ENCODE measurements at regions not wholly inside any gene's neighbourhood (a gene's known extent, or its start where the extent isn't known, plus 50 kb on each side); places are given as distances from the start of the nearest gene placed in this dataset.

DNA sequence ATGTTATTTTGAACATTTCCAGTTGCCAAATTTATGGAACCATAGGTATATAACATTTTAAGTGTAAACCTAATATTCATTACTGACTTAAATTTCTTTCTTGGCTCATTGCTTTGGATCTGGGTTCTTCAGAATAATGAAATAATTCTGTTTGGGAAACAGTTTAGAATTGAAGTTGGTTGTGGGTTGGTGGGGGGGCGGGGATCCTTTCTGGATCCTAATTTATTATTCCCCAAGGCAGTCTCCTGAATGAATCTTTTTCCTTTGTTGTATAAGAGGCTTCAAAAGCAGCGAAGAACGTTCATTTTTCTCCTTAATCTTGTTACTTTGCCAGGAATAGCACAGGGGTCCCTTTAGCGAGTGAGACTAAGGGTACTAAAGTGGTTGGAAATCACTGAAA lies 325.5 kb downstream of the FOXG1 start:
- FAIRE-seq (no peak), DNase-seq (ENCODE audit: extremely low spot score, insufficient read length, low read depth) (no peak)

DNA sequence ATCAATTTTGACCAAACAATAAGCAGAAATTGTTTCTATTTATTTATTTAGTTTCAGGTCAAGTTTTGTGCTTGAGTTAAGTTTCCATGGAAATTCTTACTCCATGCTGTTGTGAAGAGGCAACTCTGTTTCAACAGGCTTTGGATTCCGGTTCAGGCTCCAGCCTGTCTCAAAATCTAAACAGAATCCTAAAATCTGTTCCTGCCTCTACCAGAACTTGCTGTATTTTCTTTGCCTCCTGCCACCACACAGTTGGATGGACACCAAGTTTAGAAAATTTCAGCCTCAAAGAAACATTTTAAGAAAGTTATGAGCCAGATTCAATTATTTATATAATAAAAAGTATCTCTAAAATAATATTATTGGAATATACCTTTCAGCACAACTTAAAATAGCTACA lies 330.9 kb downstream of the FOXG1 start:
- no peak for FAIRE-seq
- no peak for DNase-seq (ENCODE audit: extremely low spot score, insufficient read length, low read depth)

DNA sequence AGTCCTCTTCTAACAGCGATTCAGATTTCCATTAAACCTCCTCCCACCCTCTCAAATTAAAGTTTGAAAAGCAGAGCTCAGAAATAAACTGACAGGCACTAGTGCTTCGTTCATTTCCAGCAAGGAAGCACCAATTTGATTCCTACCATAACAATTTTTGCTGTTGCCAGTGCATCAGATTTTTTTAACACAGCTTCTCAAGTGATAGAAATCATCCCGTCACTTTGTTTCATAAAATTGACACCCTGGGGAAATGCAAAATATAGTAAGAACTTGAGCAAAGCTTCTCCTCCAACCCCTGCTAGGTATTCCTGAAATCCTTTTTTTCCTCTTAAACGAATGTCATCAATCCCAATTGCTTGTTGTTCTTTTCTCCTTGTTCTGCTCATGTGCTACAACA lies 332.1 kb downstream of the FOXG1 start:
- no peak for DNase-seq (ENCODE audit: extremely low spot score, insufficient read length, low read depth)
- FAIRE-seq = no peak

DNA sequence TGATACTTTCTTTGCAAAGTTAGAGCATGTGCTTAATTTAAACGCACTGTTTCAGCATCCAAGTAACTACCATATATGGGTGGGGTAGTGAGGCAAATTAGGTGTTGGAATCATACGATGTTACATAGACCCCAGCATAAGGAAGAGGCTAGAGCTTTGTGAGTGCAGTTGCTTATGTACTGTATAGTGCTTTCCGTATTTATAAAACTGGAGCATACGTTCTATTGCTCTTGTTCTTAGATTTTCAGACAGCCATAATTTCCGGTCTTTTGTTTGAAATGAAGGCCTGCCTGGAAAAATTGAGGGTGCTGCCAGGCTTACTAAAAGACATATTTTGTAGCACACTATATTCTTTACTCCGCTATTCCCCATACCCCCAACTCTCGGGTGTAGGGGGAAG lies 335.7 kb downstream of the FOXG1 start:
- DNase-seq (ENCODE audit: extremely low spot score, insufficient read length, low read depth) (no peak), FAIRE-seq (no peak)

DNA sequence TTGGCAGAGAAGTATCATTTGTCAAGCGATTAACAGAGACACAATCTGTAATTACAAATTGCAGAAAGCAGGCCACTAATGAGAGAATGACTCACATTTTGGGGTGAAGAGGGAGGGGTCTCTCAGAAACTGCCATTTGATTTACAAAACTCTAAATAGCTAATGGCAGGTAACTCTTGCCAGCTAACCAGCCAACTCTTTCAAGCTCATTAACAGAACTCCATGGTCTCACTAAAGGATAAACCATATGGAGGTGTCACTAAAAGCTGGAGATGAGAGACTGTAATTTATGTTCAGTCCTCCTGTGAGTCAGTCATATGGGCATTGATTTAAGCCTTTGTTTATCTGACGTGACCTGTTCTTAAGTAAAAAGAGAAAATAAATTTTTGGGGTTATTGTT lies 336.4 kb downstream of the FOXG1 start:
- DNase-seq (ENCODE audit: extremely low spot score, insufficient read length, low read depth) = no peak
- FAIRE-seq = no peak

DNA sequence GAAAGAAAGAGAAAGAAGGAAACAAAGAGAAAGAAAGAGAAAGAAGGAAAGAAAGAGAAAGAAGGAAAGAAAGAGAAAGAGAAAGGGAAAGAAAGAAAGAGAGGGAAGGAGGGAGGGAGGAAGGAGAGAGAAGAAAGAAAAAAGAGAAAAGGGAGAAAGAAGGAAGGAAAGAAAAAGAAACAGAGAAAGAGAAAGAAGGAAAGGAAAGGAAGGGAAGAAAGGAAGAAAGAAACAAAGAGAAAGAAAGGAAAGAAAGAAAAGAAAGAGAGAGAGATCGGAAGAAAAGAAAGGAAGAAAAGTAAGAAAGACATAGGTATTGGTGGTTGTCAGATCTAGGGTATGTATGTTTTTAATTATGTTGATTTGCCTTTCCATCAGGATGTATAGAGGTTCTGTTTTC lies 342.3 kb downstream of the FOXG1 start:
- FAIRE-seq (no peak), DNase-seq (ENCODE audit: extremely low spot score, insufficient read length, low read depth) (no peak)

DNA sequence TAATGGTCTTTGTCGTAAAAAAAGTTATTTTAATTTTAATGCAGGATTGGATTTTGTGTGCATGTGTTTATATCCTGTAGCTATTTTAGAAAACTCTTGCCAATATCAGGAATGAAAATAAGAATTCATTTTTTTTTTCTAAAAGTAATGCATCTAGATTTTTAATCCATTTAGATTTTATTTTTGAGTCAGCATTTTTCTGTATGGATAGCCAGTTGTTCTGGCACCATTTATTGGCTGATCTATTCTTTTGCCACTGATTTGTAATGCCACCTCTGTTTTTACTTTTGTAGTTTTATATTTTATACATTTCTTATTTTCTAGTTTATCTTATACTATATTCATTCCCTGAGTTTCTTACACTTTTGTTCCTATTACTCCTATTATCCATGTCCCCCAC lies 343.0 kb downstream of the FOXG1 start:
- DNase-seq (ENCODE audit: extremely low spot score, insufficient read length, low read depth) = no peak
- no peak for FAIRE-seq

DNA sequence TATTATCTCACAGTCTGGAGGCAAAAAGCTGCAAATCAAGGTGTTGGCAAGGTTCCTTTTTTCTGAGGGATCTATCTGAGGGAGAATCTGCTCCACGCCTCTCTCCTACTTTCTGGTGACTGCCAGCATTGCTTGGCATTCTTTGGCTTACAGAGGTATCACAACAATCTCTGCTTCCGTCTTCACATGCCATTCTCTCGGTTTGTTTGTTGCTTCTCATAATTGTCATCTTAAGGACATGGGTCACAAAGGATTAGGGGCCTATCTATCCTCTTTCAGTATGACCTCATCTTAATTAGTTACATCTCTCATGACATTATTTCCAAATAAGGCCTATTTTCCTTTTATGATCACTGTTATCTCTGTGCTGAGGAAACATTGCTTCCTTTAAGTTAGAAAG lies 345.0 kb downstream of the FOXG1 start:
- FAIRE-seq (no peak), DNase-seq (ENCODE audit: extremely low spot score, insufficient read length, low read depth) (no peak)

DNA sequence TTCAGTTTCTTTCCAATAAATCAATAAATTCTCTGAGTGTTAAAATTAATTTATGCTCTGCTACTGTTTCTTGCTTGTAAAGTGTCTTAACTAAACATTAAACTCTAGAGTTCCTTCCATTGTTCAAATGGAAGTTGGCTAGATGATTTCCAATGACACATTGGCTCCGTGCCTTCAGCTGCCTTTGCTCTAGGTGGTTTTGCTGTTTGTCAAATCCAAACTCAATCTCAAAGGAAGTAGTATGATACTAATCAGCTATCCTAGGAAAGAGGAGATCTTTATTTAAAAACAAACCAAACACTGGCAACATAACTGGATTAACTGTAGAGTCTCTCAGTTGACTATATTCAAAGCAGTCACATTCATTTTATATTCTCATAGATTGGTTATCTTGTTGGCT lies 356.4 kb downstream of the FOXG1 start:
- DNase-seq (ENCODE audit: extremely low spot score, insufficient read length, low read depth) = no peak
- FAIRE-seq = no peak

DNA sequence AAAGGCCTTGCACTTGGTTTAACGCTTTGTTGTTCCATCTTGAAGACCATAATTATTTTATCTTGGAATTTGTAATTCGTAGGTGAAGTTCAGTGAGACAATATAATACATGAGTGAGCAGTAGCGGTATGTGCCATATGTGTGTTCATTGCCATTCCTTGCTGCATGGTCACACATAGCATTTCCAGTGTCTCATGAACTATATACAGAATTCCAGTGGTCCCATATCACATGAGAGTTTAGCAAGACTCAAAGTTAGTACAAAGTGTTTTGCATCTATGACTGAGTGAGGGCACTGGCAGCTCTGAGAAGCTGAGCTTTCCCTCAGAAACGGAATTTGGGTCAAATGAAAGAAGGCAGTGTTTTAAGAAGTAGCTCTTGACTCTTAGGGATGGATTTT lies 359.8 kb downstream of the FOXG1 start:
- FAIRE-seq (no peak), DNase-seq (ENCODE audit: extremely low spot score, insufficient read length, low read depth) (no peak)

DNA sequence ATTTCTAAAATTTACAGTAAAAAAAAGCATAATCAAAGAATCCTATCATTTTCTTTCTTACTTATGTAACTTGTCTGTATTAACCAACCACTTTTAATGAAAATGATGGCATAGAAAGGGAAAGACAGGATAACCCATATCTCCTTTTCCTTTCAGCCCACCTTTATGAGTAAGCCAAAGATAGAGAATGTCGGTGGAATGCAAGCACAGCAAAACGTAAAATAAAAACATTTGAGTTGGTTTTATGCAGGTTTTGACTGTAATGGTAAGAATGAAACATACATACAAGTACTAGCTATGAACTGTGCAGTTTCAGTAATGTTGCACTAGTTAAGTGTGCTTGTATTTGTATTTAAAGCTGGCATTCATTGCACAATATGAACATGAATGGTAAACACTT lies 360.3 kb downstream of the FOXG1 start:
- FAIRE-seq (no peak), DNase-seq (ENCODE audit: extremely low spot score, insufficient read length, low read depth) (no peak)

DNA sequence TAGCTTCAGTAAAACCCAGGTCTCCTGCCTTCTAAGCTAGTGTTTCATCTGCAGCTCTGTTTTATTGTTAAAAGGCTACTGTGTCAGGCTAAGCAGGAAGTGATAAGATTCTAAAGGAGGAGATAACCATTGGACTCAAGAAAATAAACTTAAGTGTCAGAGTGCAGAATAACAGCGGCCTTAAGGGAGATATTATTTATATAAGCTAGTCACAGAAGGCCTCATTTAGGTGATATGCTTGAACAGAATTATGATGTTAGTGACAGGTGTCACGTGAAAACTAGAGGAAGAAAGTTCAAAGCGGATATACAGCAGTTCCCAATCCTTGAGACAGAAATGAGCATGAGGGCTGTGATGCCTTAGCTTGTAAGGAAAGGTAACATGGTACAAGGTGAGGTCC lies 373.4 kb downstream of the FOXG1 start:
- no peak for FAIRE-seq

DNA sequence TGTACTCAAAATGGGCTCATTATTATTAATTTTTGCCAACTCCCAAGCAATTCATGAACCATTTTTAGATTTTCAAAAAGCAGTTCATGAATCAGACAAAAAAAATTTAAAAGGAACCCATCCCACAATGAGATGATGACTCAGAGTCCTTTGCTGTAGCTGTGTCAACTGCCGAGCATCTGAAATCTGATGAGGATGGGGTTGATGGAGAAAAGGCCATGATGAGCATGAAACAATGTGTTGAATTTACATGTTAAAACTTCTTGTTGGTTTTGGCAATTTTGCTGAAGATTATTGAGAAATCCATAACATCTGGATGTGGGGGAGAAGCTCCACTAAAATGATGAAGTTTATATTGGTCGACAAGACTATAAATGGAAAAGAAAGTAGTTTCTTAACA lies 378.0 kb downstream of the FOXG1 start:
- DNase-seq (ENCODE audit: extremely low spot score, insufficient read length, low read depth) (no peak), FAIRE-seq (no peak)

More for the DNA sequence above, 373.4 kb downstream of the FOXG1 start:
- DNase-seq (ENCODE audit: extremely low spot score, insufficient read length, low read depth) = no peak

DNA sequence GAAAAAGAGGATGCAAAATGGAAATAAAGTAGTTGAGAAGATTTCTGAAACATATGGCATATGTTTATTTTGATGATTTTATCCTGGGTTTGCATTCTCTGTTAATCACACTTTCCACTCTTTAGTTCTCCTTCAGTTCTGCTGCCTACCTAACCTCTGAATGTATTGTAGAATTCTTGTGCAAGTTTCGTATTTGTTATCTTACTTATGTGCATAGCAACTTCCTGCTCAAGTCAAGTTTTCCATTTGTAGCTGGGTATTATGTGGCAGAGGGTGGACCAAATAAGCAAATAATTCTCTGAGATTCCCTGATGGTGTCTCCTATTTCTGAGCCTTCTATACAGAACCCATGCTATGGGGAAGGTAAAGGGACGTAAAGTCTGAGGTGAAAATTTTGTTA lies 381.6 kb downstream of the FOXG1 start:
- DNase-seq (ENCODE audit: extremely low spot score, insufficient read length, low read depth) = no peak
- FAIRE-seq = no peak

DNA sequence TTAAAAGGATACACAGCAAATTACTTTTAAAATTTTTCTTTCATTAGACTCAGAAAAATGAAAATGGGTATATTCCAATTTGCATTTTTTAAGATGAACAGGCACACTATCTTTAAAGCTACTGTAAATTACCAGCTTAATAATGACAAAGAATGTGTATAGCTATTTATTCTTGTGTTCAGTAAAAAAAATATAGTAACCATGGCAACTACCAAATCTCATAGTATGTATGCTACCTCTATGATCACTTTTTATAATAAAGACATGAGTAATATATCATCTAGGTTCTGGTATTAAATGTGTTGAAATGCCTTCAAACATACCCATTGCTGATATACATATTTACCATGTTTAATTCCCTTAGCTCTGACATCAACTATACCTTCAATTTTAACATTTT lies 383.2 kb downstream of the FOXG1 start:
- FAIRE-seq (no peak), DNase-seq (ENCODE audit: extremely low spot score, insufficient read length, low read depth) (no peak)

DNA sequence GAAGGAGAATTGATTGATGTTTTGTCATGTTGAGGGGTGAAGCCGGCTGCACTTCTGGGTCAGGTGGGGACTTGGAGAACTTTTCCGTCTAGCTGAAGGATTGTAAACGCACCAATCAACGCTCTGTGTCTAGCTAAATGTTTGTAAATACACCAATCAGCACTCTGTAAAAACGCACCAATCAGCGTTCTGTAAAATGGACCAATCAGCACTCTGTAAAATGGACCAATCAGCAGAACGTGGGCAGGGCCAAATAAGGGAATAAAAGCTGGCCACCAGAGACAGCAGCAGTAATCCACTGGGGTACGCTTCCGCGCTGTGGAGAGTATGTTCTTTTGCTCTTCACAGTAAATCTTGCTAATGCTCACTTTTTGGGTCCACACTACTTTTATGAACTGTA lies 384.1 kb downstream of the FOXG1 start:
- DNase-seq (ENCODE audit: extremely low spot score, insufficient read length, low read depth) (no peak), FAIRE-seq (no peak)

DNA sequence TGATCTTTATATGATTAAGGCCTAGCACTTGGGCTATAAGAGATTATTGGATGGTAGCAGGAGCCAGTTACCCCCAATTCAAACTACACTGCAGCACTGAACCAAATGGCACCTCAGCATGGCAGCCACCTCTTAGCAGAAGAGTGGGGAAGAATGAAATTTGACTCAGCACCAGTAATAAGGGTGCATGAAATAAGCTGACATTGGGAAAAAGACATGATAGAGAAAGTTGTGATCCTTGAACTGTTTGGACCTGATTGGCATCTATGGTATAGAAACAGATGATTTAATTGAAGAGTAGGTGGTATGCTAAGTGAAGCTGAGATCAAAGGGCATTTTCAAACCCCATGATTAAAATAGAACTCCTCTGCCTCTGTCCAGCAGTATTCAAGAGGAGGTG lies 389.5 kb downstream of the FOXG1 start:
- FAIRE-seq = no peak
- DNase-seq (ENCODE audit: extremely low spot score, insufficient read length, low read depth) = no peak

DNA sequence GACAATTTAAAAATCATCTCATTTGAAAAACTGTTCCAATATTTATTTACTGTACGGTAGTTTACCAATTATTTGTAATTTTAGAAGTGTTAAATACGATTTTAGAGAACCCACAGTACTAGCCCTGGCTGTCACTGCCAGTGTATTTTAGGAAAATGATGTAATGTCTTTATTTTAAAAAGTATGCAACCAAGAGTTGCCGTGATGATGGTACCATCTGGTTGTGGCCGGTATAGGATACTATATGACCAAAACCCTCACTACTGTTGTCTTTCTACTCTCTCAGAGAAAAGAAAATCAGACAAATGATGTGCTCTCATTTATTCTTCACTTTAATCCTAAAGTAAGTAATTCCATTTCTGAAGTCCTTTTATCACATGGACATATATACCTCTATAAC lies 395.0 kb downstream of the FOXG1 start:
- FAIRE-seq (no peak), DNase-seq (ENCODE audit: extremely low spot score, insufficient read length, low read depth) (no peak)

DNA sequence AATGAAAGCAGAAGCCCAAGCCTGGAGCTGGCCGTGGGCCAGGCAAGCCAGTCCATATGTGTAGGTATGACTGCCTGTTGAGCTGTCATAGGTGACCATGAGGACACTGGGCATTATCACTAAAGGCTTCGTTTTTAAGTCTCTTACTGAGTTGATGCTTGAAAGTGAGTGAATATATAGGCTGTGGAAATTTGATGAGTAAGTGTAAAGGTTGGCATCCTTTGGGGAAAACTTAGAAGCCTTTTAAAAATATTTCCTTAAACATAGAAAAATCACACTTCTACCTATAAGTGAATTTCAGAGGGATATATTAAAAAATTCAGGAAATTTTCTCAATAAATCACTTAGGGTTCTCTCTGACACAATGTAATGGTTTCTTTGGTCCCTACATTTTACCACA lies 396.5 kb downstream of the FOXG1 start:
- no peak for FAIRE-seq
- no peak for DNase-seq (ENCODE audit: extremely low spot score, insufficient read length, low read depth)

DNA sequence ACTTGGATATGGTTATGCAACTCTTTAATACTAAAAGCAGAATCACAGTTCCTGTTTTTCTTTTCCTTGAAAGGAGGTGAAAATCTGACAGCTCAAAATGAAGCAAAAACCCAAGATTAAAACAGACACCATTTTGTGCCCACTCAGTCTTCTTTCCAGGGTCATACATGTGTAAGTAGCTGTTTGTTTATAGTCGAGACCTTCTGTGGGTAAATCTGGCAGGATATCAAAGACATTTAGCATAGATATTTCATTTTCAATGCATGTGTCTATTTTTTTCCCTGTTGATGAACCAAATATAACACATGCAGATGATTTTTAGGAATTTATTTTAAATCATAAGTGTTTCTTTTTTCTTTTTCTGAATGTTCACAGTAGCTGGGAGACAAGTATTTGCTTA lies 398.8 kb downstream of the FOXG1 start:
- DNase-seq (ENCODE audit: extremely low spot score, insufficient read length, low read depth) (no peak), FAIRE-seq (no peak)

DNA sequence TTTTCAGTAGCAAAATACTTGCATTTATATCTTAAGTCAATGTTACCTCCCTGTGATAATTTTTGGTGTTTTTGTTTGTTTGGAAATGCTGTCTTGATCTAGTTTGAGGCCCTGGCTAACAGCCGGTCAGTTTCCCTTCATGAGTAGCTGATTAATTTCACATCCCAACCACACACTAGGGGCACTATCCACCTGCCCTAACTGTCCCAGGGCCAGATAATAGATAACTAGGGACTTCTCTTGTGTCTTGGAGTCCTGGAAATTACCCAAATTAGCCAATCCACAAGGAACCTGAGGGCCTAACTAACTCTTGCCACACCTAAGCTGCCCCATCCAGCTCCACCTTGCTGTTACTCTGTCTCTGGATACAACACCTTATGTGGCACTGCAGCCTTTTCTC lies 399.9 kb downstream of the FOXG1 start:
- no peak for FAIRE-seq
- DNase-seq (ENCODE audit: extremely low spot score, insufficient read length, low read depth) = no peak

DNA sequence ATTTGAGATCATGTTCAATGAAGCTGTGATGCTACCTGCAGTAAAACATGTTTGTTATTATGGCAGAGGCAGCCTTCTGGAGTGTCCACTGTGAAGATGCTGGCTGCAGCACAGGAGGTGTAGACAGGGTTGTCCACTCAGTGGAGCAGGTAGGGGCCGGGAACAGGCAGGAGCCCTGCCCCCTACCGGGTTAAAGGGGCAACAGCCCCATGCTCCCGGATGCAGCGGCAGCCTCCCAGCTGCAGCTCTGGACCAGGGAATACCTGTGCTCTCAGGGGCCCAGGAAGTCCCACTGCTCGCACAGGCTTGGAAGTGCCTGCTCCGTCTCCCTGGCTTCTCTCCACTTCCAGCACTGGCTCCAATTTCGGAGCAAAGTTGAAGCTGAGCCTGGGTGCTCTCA lies 401.6 kb downstream of the FOXG1 start:
- DNase-seq (ENCODE audit: extremely low spot score, insufficient read length, low read depth) (no peak), FAIRE-seq (no peak)

DNA sequence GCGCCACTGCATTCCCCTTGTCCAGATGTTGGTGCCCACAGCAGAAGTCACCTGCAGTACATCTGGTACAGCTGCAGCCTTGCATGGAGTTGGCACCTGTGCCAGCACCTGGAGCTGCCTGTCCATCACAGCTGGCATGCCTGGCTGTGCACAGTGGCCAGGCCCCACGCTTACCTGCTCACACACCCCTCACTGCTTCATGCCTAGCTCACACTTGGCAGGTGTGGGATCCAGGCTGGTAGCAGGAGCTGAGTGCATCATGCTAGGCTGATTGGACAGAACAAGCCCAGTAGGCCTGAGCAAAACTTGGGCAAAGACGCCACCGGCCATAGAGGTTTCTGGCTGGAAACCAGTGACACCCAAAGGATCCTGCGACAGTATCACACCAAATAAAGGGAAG lies 402.8 kb downstream of the FOXG1 start:
- DNase-seq (ENCODE audit: extremely low spot score, insufficient read length, low read depth) (no peak), FAIRE-seq (no peak)
